ENCODE measurements at regions not wholly inside any gene's neighbourhood (a gene's known extent, or its start where the extent isn't known, plus 50 kb on each side); places are given as distances from the start of the nearest gene placed in this dataset.

- DNase-seq (ENCODE audit: low read depth), result no peak
- TF ChIP-seq MYC (IDR thresholded peaks at IDR 0.05; ENCODE audit: low read depth, low read length), result no peak
- no peak for TF ChIP-seq MAX (IDR thresholded peaks at IDR 0.05; ENCODE audit: low read depth, low read length)
- no peak for TF ChIP-seq CTCF (IDR thresholded peaks at IDR 0.05; ENCODE audit: low read depth, low read length)
- TF ChIP-seq POLR2A (IDR thresholded peaks at IDR 0.05; ENCODE audit: extremely low read depth, insufficient read length), result no peak
- H3K4me3 ChIP-seq (ENCODE audit: low read depth, low read length), result no peak overlapping the region
These were observed 239.2 kb upstream of the LARGE1 start for GRCh38 chr22:34159491-34159890.

DNA sequence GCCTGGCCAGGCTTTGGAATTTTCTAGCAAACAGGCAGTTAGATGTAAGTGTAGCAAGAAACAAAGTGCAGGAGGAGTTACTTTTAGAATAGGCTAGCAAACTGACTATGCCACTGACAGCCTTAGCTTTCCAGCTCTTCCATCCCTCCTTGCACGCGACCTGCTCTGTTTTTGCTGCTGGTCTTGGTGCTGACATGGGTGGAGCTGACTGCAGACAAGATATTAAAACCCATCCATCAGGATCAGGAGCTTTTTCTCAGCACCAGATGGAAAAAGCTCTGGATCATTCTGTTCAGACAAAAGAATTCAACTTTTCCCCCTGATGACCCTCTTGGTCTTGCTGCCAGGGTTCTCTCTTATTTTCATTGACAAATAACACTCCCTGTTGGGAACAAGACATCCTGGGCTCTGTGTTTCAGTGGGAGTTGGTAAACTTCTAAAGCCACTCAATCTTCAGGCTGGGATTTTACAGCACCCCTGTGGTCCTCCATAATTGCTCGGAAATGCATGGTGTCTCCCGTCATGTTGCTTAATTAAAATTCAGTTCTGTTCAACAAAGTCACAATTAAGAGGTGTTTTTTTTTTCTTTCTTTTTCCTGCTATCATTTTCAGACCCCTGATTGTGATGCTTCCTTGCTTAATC is 240.0 kb upstream of the LARGE1 start:
- no peak for TF ChIP-seq MYC (IDR thresholded peaks at IDR 0.05; ENCODE audit: low read depth, low read length)
- TF ChIP-seq MAX (IDR thresholded peaks at IDR 0.05; ENCODE audit: low read depth, low read length), result no peak
- no peak for TF ChIP-seq CTCF (IDR thresholded peaks at IDR 0.05; ENCODE audit: low read depth, low read length)
- TF ChIP-seq POLR2A (IDR thresholded peaks at IDR 0.05; ENCODE audit: extremely low read depth, insufficient read length), result no peak
- DNase-seq (ENCODE audit: low read depth), result no peak
- no peak overlapping the region for H3K4me3 ChIP-seq (ENCODE audit: low read depth, low read length)

GRCh38 chr22:34161431-34162123 is 241.3 kb upstream of the LARGE1 start:
- DNase-seq (ENCODE audit: low read depth), result no peak
- H3K4me3 ChIP-seq (ENCODE audit: low read depth, low read length), result no peak overlapping the region
- no peak for TF ChIP-seq MYC (IDR thresholded peaks at IDR 0.05; ENCODE audit: low read depth, low read length)
- no peak for TF ChIP-seq CTCF (IDR thresholded peaks at IDR 0.05; ENCODE audit: low read depth, low read length)
- TF ChIP-seq POLR2A (IDR thresholded peaks at IDR 0.05; ENCODE audit: extremely low read depth, insufficient read length), result no peak
- no peak for TF ChIP-seq MAX (IDR thresholded peaks at IDR 0.05; ENCODE audit: low read depth, low read length)

- TF ChIP-seq MAX (IDR thresholded peaks at IDR 0.05; ENCODE audit: low read depth, low read length) (no peak), CTCF (IDR thresholded peaks at IDR 0.05; ENCODE audit: low read depth, low read length) (no peak)
- DNase-seq (ENCODE audit: low read depth), result no peak
- no peak overlapping the region for H3K4me3 ChIP-seq (ENCODE audit: low read depth, low read length)
These were observed 278.7 kb upstream of the LARGE1 start for GRCh38 chr22:34198976-34199375.

GRCh38 chr22:34210301-34210700 is 290.0 kb upstream of the LARGE1 start:
- DNase-seq (ENCODE audit: low read depth), result no peak
- TF ChIP-seq CTCF (IDR thresholded peaks at IDR 0.05; ENCODE audit: low read depth, low read length) (no peak), MYC (IDR thresholded peaks at IDR 0.05; ENCODE audit: low read depth, low read length) (no peak)
- H3K4me3 ChIP-seq (ENCODE audit: low read depth, low read length), result no peak overlapping the region
